Kidney epithelial cell (primary cell): ENCODE measurements at regions not wholly inside any gene's neighbourhood (a gene's known extent, or its start where the extent isn't known, plus 50 kb on each side); places are given as distances from the start of the nearest gene placed in this dataset.

Source experiments
- DNase-seq: peaks from one replicate; pipeline ENCODE4 v3.0.0-alpha.2; 2010; ENCODE audit warnings: low read depth
- H3K27me3 ChIP-seq: 2 replicates; pipeline ENCODE4 v1.6.0; 2011; ENCODE audit warnings: low read length; ENCODE audit not compliant: control insufficient read depth, insufficient read depth
- H3K36me3 ChIP-seq: 2 replicates; pipeline ENCODE4 v1.5.1; 2011; ENCODE audit warnings: low read length; ENCODE audit not compliant: control insufficient read depth, insufficient read depth
- H3K4me3 ChIP-seq: 2 replicates; pipeline ENCODE4 v1.5.1; 2011; ENCODE audit warnings: low read depth, mild to moderate bottlenecking, control low read depth, low read length
- CTCF ChIP-seq: IDR thresholded peaks from 2 replicates; pipeline ENCODE4 v1.5.1; 2011; ENCODE audit warnings: mild to moderate bottlenecking, moderate library complexity, low read length, control low read depth, inconsistent platforms; ENCODE audit not compliant: insufficient read depth, poor library complexity, severe bottlenecking

GRCh38 chr2:16151651-16152050, 211.3 kb downstream of the MYCN start:
- Histone ChIP-seq H3K27me3 (no peaks in the 10 kb centered on the region), H3K4me3 (no peak overlapping the region), H3K36me3 (no peaks in the 10 kb centered on the region)
- no peak for TF ChIP-seq CTCF
- no peak for DNase-seq

- Histone ChIP-seq H3K36me3 (no peaks in the 10 kb centered on the region), H3K27me3 (no peaks in the 10 kb centered on the region), H3K4me3 (no peak overlapping the region)
- no peak for DNase-seq
- no peak for TF ChIP-seq CTCF
Measured at GRCh38 chr2:16151281-16151570, 210.9 kb downstream of the MYCN start.

- Histone ChIP-seq H3K27me3 (no peaks in the 10 kb centered on the region), H3K4me3 (no peak overlapping the region), H3K36me3 (no peaks in the 10 kb centered on the region)
- DNase-seq: no peak
- no peak for TF ChIP-seq CTCF
Measured at GRCh38 chr2:16150456-16151280, 210.3 kb downstream of the MYCN start.

- no peak for DNase-seq
- no peak for TF ChIP-seq CTCF
- Histone ChIP-seq H3K27me3 (no peaks in the 10 kb centered on the region), H3K4me3 (no peak overlapping the region), H3K36me3 (no peaks in the 10 kb centered on the region)
Measured at GRCh38 chr2:16149349-16150243, 209.2 kb downstream of the MYCN start.

GRCh38 chr2:16148632-16149348, 208.4 kb downstream of the MYCN start:
- H3K27me3 ChIP-seq: no peaks in the 10 kb centered on the region
- TF ChIP-seq CTCF: no peak
- DNase-seq: no peak
- H3K36me3 ChIP-seq: no peaks in the 10 kb centered on the region
- H3K4me3 ChIP-seq: no peak overlapping the region
